ENCODE measurements at regions not wholly inside any gene's neighbourhood (a gene's known extent, or its start where the extent isn't known, plus 50 kb on each side); places are given as distances from the start of the nearest gene placed in this dataset.

- Histone ChIP-seq H3K36me3 (ENCODE audit: control insufficient read depth in 2 of 2, extremely low read depth in 1 of 2, insufficient read depth in 2 of 2, low read length in 2 of 2) (no peaks in the 10 kb centered on the region), H2AFZ (ENCODE audit: low read depth, low read length) (no peak overlapping the region), H3K9me1 (replicated peaks; ENCODE audit: control insufficient read depth, extremely low read depth, insufficient read depth, low read length) (no peaks in the 10 kb centered on the region), H3K4me2 (ENCODE audit: insufficient read depth, low read length) (no peak overlapping the region), H3K9ac (replicated peaks; ENCODE audit: extremely low read depth, insufficient read depth, low read length) (no peak overlapping the region), H3K4me1 (ENCODE audit: control insufficient read depth, extremely low read depth, insufficient read depth, low read length) (no peaks in the 10 kb centered on the region), H3K79me2 (ENCODE audit: control insufficient read depth, insufficient read depth, low read length) (no peaks in the 10 kb centered on the region), H3K4me3 (replicated peaks in 1 of 3; ENCODE audit: insufficient read depth in 1 of 3, low read depth in 1 of 3, low read length in 3 of 3) (no peak overlapping the region), H4K20me1 (replicated peaks; ENCODE audit: control insufficient read depth, extremely low read depth, insufficient read depth, low read length) (no peaks in the 10 kb centered on the region), H3K27ac (ENCODE audit: insufficient read depth, low read depth, low read length) (no peak overlapping the region), H3K9me3 (replicated peaks; ENCODE audit: control insufficient read depth, insufficient read depth, low read length) (no peaks in the 10 kb centered on the region), H3K27me3 (ENCODE audit: control insufficient read depth in 2 of 2, insufficient read depth in 2 of 2, low read length in 2 of 2) (peaks cover 2 to 10% of the 10 kb centered on the region in 2 experiments)
- CTCF ChIA-PET = interaction anchor here (0.7 to 2.5 kb wide), 4 partner anchors 17 to 58 kb away, joined by 3 to 9 read pairs (median 4); no protein-coding TSS in a partner anchor
- POLR2A ChIA-PET = no interaction called here
- no peak for TF ChIP-seq JUN (IDR thresholded peaks at IDR 0.05; ENCODE audit: borderline replicate concordance, insufficient read depth, insufficient read length, low read depth)
- TF ChIP-seq CTCF (IDR thresholded peaks at IDR 0.05; ENCODE audit: extremely low read depth in 1 of 2, insufficient read depth in 1 of 2, low read depth in 1 of 2, low read length in 2 of 2) = no peak
- TF ChIP-seq GATA2 (IDR thresholded peaks at IDR 0.05; ENCODE audit: insufficient read depth, insufficient read length, low read depth, low read length) = no peak
- no peak for TF ChIP-seq MYC (IDR thresholded peaks at IDR 0.05; ENCODE audit: low read depth, low read length)
- TF ChIP-seq, protein P1, sequence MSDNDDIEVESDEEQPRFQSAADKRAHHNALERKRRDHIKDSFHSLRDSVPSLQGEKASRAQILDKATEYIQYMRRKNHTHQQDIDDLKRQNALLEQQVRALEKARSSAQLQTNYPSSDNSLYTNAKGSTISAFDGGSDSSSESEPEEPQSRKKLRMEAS (IDR thresholded peaks at IDR 0.05; ENCODE audit: insufficient read depth, insufficient read length) = no peak
- no peak for TF ChIP-seq POLR2AphosphoS5 (IDR thresholded peaks at IDR 0.05; ENCODE audit: insufficient read depth, low read depth, low read length)
- no peak for TF ChIP-seq POLR2A (IDR thresholded peaks at IDR 0.05; ENCODE audit: low read depth, low read length)
- no peak for TF ChIP-seq FOS (IDR thresholded peaks at IDR 0.05; ENCODE audit: borderline replicate concordance, insufficient read depth, low read length)
- no peak for TF ChIP-seq EZH2 (IDR thresholded peaks at IDR 0.05; ENCODE audit: borderline replicate concordance, low read depth, low read length, severe bottlenecking)
- no TSS peak for BruUV-seq (replicated peaks)
- DNase-seq (ENCODE audit: low read depth, low spot score) (no peak), FAIRE-seq (no peak)
- intact Hi-C loops (cut with micrococcal nuclease) = no loop called here
- dilution Hi-C loops (cut with MboI; ENCODE audit: extremely low pct_ligation_motif_present, low sequenced_read_pairs) = no loop called here
These were observed 60.4 kb upstream of the ARID2 start for GRCh38 chr12:45669093-45669492.

Measured in endothelial cell of umbilical vein (primary cell).